HCT116 (cell line): ENCODE measurements at regions not wholly inside any gene's neighbourhood (a gene's known extent, or its start where the extent isn't known, plus 50 kb on each side); places are given as distances from the start of the nearest gene placed in this dataset.

Source experiments
- EZH2 ChIP-seq: fragments of 200-600 bp; sonication (generic); IDR thresholded peaks from 2 replicates; pipeline ENCODE4 v1.6.1; 2017; ENCODE audit warnings: antibody characterized with exemption, mixed run types
- POLR2A ChIP-seq: IDR thresholded peaks from 2 replicates; pipeline ENCODE4 v1.7.0; 2011; ENCODE audit warnings: borderline replicate concordance; ENCODE audit not compliant: insufficient read depth, insufficient read length; ENCODE audit errors: extremely low read depth
- RAD21 ChIP-seq: IDR thresholded peaks from 2 replicates; pipeline ENCODE4 v1.6.1; 2012; ENCODE audit warnings: low read depth, mild to moderate bottlenecking
- SIN3A ChIP-seq: IDR thresholded peaks from 2 replicates; pipeline ENCODE4 v1.6.1; 2012; ENCODE audit warnings: low read depth
- SP1 ChIP-seq: IDR thresholded peaks from 2 replicates; pipeline ENCODE4 v1.6.1; 2012; ENCODE audit warnings: low read depth
- ZFX ChIP-seq: fragments of 450-650 bp; IDR thresholded peaks from 2 replicates; pipeline ENCODE4 v1.6.1; 2017
- ZNF274 ChIP-seq: fragments of 200-500 bp; sonication (Bioruptor generic); IDR thresholded peaks from 2 replicates; pipeline ENCODE4 v1.6.1; 2014; ENCODE audit warnings: mild to moderate bottlenecking, low read depth, low read length, inconsistent platforms
- TF ChIP-seq, protein P1 (sequence below): IDR thresholded peaks from 2 replicates; pipeline ENCODE4 v1.6.1; 2011; ENCODE audit warnings: mild to moderate bottlenecking, low read length, moderate library complexity; ENCODE audit not compliant: insufficient replicate concordance; ENCODE audit errors: extremely low read depth
- TF ChIP-seq, protein P2 (sequence below), 3 experiments: fragments of 200-600 bp in 1 of 3; sonication (generic) in 1 of 3; IDR thresholded peaks in 2 of 3; conservative IDR thresholded peaks in 1 of 3; 2 replicates each; pipeline ENCODE4 v1.5.1; 2012 to 2017; ENCODE audit warnings: low read depth in 2 of 3, low read length in 2 of 3, antibody characterized with exemption in 1 of 3, borderline replicate concordance in 1 of 3, control low read depth in 1 of 3, mild to moderate bottlenecking in 1 of 3, mixed read lengths in 1 of 3, mixed run types in 1 of 3, moderate library complexity in 1 of 3; ENCODE audit not compliant: insufficient read depth in 1 of 3

DNA sequence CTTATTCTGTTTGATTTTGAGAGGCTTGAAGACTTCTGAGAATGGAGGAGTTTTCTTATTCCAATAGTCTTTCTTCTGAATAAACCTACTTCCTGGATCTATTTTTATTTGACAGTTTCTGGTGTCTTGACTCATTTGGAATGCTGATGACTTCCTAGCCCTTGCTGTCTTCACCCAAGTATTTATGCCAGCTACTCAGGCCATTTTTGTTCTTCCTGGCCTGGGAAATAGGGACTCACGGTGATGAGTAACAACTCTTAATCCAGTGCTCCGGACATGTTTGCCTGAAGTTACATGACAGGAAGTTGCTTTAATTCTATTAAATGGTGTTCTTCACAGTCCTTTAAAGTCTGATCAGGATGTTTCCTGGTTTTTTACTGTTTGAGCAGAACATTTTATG is 272.1 kb upstream of the EYS start:
- TF ChIP-seq SIN3A (no peak), ZNF274 (no peak), ZFX (no peak), RAD21 (no peak), POLR2A (no peak), EZH2 (no peak), SP1 (no peak)
- TF ChIP-seq, protein P1, sequence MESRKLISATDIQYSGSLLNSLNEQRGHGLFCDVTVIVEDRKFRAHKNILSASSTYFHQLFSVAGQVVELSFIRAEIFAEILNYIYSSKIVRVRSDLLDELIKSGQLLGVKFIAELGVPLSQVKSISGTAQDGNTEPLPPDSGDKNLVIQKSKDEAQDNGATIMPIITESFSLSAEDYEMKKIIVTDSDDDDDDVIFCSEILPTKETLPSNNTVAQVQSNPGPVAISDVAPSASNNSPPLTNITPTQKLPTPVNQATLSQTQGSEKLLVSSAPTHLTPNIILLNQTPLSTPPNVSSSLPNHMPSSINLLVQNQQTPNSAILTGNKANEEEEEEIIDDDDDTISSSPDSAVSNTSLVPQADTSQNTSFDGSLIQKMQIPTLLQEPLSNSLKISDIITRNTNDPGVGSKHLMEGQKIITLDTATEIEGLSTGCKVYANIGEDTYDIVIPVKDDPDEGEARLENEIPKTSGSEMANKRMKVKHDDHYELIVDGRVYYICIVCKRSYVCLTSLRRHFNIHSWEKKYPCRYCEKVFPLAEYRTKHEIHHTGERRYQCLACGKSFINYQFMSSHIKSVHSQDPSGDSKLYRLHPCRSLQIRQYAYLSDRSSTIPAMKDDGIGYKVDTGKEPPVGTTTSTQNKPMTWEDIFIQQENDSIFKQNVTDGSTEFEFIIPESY, result no peak
- TF ChIP-seq, protein P2, sequence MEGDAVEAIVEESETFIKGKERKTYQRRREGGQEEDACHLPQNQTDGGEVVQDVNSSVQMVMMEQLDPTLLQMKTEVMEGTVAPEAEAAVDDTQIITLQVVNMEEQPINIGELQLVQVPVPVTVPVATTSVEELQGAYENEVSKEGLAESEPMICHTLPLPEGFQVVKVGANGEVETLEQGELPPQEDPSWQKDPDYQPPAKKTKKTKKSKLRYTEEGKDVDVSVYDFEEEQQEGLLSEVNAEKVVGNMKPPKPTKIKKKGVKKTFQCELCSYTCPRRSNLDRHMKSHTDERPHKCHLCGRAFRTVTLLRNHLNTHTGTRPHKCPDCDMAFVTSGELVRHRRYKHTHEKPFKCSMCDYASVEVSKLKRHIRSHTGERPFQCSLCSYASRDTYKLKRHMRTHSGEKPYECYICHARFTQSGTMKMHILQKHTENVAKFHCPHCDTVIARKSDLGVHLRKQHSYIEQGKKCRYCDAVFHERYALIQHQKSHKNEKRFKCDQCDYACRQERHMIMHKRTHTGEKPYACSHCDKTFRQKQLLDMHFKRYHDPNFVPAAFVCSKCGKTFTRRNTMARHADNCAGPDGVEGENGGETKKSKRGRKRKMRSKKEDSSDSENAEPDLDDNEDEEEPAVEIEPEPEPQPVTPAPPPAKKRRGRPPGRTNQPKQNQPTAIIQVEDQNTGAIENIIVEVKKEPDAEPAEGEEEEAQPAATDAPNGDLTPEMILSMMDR (IDR thresholded peaks at IDR 0.05 in 2 of 3, conservative IDR thresholded peaks at IDR 0.05 in 1 of 3; ENCODE audit: borderline replicate concordance in 1 of 3, insufficient read depth in 1 of 3, low read depth in 2 of 3, low read length in 2 of 3), result no peak
